Endothelial cell of umbilical vein (primary cell): ENCODE measurements at regions not wholly inside any gene's neighbourhood (a gene's known extent, or its start where the extent isn't known, plus 50 kb on each side); places are given as distances from the start of the nearest gene placed in this dataset.

Experiments used
- BruUV-seq: library from RNA; stranded (reverse); fragments of 400-500 nt; replicated peaks from 2 replicates; lab custom pipeline; 2021; lab: Mats Ljungman, UMichigan
- CTCF ChIA-PET: fragments of 300-600, 350-600 bp; sonication (Branson Sonifier 250); formaldehyde crosslinking; loops from one replicate; lab custom pipeline; 2021; ENCODE audit warnings: antibody characterized with exemption, inconsistent platforms; lab: Charles Lee
- POLR2A ChIA-PET: fragments of 300-600, 350-600 bp; sonication (Branson Sonifier 250); formaldehyde crosslinking; loops from one replicate; lab custom pipeline; 2021; ENCODE audit warnings: antibody characterized with exemption, inconsistent platforms; lab: Charles Lee
- DNase-seq: peaks from one replicate; pipeline ENCODE4 v3.0.0-alpha.2; 2011; ENCODE audit warnings: low read depth, low spot score
- FAIRE-seq: peaks from 2 replicates; lab custom pipeline; 2011; peaks lifted over from hg19 to GRCh38; lab: Jason Lieb, UNC
- H2AFZ ChIP-seq: 2 replicates; pipeline ENCODE4 v1.6.0; 2012; ENCODE audit warnings: low read depth, low read length, control low read depth, inconsistent platforms
- H3K27ac ChIP-seq: 2 replicates; pipeline ENCODE4 v1.5.1; 2011; ENCODE audit warnings: low read depth, mild to moderate bottlenecking, control low read depth, low read length, moderate library complexity; ENCODE audit not compliant: insufficient read depth
- H3K27me3 ChIP-seq, 2 experiments: 2 replicates each; pipeline versions ENCODE4 v1.6.0 to v1.6.1; 2011; ENCODE audit warnings: low read length in 2 of 2, mixed read lengths in 1 of 2; ENCODE audit not compliant: control insufficient read depth in 2 of 2, insufficient read depth in 2 of 2
- H3K36me3 ChIP-seq, 2 experiments: 2 replicates in 1 of 2; 3 replicates in 1 of 2; pipeline ENCODE4 v1.5.1; 2011; ENCODE audit warnings: low read length in 2 of 2, mild to moderate bottlenecking in 1 of 2, moderate library complexity in 1 of 2; ENCODE audit not compliant: control insufficient read depth in 2 of 2, insufficient read depth in 2 of 2; ENCODE audit errors: extremely low read depth in 1 of 2
- H3K4me1 ChIP-seq: 3 replicates; pipeline ENCODE4 v1.5.1; 2011; ENCODE audit warnings: mild to moderate bottlenecking, low read length; ENCODE audit not compliant: control insufficient read depth, insufficient read depth; ENCODE audit errors: extremely low read depth
- H3K4me2 ChIP-seq: 2 replicates; pipeline ENCODE4 v1.6.1; 2011; ENCODE audit warnings: low read length, control low read depth, mixed read lengths; ENCODE audit not compliant: insufficient read depth
- H3K4me3 ChIP-seq, 3 experiments: fragments of 200-600 bp in 1 of 3; sonication (generic), shearing (Covaris generic) in 1 of 3; replicated peaks in 1 of 3; 2 replicates each; pipeline ENCODE4 v1.5.1; 2011 to 2016; ENCODE audit warnings: control low read depth in 3 of 3, low read length in 3 of 3, mild to moderate bottlenecking in 2 of 3, inconsistent platforms in 1 of 3, low read depth in 1 of 3, moderate library complexity in 1 of 3; ENCODE audit not compliant: insufficient read depth in 1 of 3
- H3K79me2 ChIP-seq: 2 replicates; pipeline ENCODE4 v1.6.0; 2012; ENCODE audit warnings: low read length, inconsistent platforms; ENCODE audit not compliant: control insufficient read depth, insufficient read depth
- H3K9ac ChIP-seq: replicated peaks from 2 replicates; pipeline ENCODE3; 2011; ENCODE audit warnings: low read length, control low read depth; ENCODE audit not compliant: insufficient read depth; ENCODE audit errors: extremely low read depth
- H3K9me1 ChIP-seq: replicated peaks from 3 replicates; pipeline ENCODE4 v1.6.0; 2011; ENCODE audit warnings: mild to moderate bottlenecking, low read length; ENCODE audit not compliant: control insufficient read depth, insufficient read depth; ENCODE audit errors: extremely low read depth
- H3K9me3 ChIP-seq: replicated peaks from 2 replicates; pipeline ENCODE4 v1.5.1; 2012; ENCODE audit warnings: low read length, inconsistent platforms; ENCODE audit not compliant: control insufficient read depth, insufficient read depth
- H4K20me1 ChIP-seq: replicated peaks from 2 replicates; pipeline ENCODE3; 2011; ENCODE audit warnings: mild to moderate bottlenecking, low read length; ENCODE audit not compliant: control insufficient read depth, insufficient read depth; ENCODE audit errors: extremely low read depth
- EZH2 ChIP-seq: IDR thresholded peaks from 2 replicates; pipeline ENCODE4 v1.6.1; 2012; ENCODE audit warnings: borderline replicate concordance, low read depth, mild to moderate bottlenecking, moderate library complexity, low read length, inconsistent platforms; ENCODE audit not compliant: severe bottlenecking
- FOS ChIP-seq: IDR thresholded peaks from 2 replicates; pipeline ENCODE4 v1.6.1; 2011; ENCODE audit warnings: mild to moderate bottlenecking, low read length, moderate library complexity, borderline replicate concordance; ENCODE audit not compliant: insufficient read depth
- GATA2 ChIP-seq: IDR thresholded peaks from 2 replicates; pipeline ENCODE4 v1.7.0; 2011; ENCODE audit warnings: low read depth, mild to moderate bottlenecking, moderate library complexity, mixed read lengths, low read length; ENCODE audit not compliant: insufficient read length, insufficient read depth
- JUN ChIP-seq: IDR thresholded peaks from 2 replicates; pipeline ENCODE4 v1.6.1; 2011; ENCODE audit warnings: borderline replicate concordance, low read depth; ENCODE audit not compliant: insufficient read length, insufficient read depth
- MYC ChIP-seq: IDR thresholded peaks from one replicate; pipeline ENCODE4 v1.6.1; 2011; ENCODE audit warnings: mild to moderate bottlenecking, low read depth, low read length
- POLR2A ChIP-seq: IDR thresholded peaks from 2 replicates; pipeline ENCODE4 v1.6.1; 2012; ENCODE audit warnings: low read depth, mild to moderate bottlenecking, control low read depth, low read length
- POLR2AphosphoS5 ChIP-seq: IDR thresholded peaks from 2 replicates; pipeline ENCODE4 v1.6.1; 2012; ENCODE audit warnings: low read depth, mild to moderate bottlenecking, control low read depth, low read length, moderate library complexity; ENCODE audit not compliant: insufficient read depth
- dilution Hi-C: fragments of 300-500 bp; cut with MboI; formaldehyde crosslinking; loops from one replicate; pipeline ENCODE4 v1.15.0; 2019; ENCODE audit warnings: low sequenced_read_pairs; ENCODE audit not compliant: extremely low pct_ligation_motif_present
- intact Hi-C: fragments of 100-400 bp; cut with micrococcal nuclease; formaldehyde crosslinking; loops from one replicate; pipeline ENCODE4 v1.10.0; 2022
- TF ChIP-seq, protein P1 (sequence below): IDR thresholded peaks from 2 replicates; pipeline ENCODE4 v1.6.1; 2011; ENCODE audit not compliant: insufficient read depth, insufficient read length
- TF ChIP-seq, protein P2 (sequence below), 2 donors: IDR thresholded peaks; 1 replicate in 1 of 2; 2 replicates in 1 of 2; pipeline ENCODE4 v1.5.1; 2011; ENCODE audit warnings: low read length in 2 of 2, mild to moderate bottlenecking in 2 of 2, moderate library complexity in 2 of 2, control low read depth in 1 of 2, inconsistent platforms in 1 of 2, low read depth in 1 of 2; ENCODE audit not compliant: insufficient read depth in 1 of 2; ENCODE audit errors: extremely low read depth in 1 of 2

DNA sequence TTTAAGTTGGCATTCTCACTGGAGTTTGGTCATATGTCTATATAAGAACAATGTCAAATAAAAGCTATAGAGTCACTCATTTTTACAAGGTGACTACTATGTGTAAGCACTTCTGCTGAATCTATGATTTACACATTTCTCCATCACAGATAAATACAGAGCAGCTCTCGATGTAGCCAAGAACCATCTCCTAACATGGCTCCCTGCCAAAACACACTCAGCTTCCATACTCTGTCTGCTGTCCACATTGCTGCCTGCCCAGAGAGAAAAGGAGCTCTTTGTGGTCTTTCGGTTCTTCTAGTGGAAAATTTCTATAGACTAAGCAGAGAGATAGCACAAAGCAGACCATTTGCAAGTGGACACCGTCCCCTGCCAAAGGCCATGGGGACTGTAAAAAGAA is 190.9 kb upstream of the KLF12 start:
- dilution Hi-C loops, result no loop called here
- Histone ChIP-seq H3K9ac (no peak overlapping the region), H2AFZ (no peak overlapping the region), H3K79me2 (no peaks in the 10 kb centered on the region), H3K4me3 (no peak overlapping the region), H3K36me3 (no peaks in the 10 kb centered on the region), H4K20me1 (no peaks in the 10 kb centered on the region), H3K27me3 (no peaks in the 10 kb centered on the region), H3K9me1 (peaks cover 2% of the 10 kb centered on the region), H3K27ac (no peak overlapping the region), H3K9me3 (no peaks in the 10 kb centered on the region), H3K4me1 (no peaks in the 10 kb centered on the region), H3K4me2 (no peak overlapping the region)
- ChIA-PET POLR2A (no interaction called here), CTCF (interaction anchor here (0.6 to 1.7 kb wide), 3 partner anchors 12 to 895 kb away, joined by 3 to 5 read pairs (median 4); no protein-coding TSS in a partner anchor)
- FAIRE-seq (no peak), DNase-seq (peak; percentile 59)
- TF ChIP-seq FOS, result no peak
- no peak for TF ChIP-seq EZH2
- TF ChIP-seq JUN, result no peak
- no peak for TF ChIP-seq POLR2AphosphoS5
- TF ChIP-seq, protein P1, sequence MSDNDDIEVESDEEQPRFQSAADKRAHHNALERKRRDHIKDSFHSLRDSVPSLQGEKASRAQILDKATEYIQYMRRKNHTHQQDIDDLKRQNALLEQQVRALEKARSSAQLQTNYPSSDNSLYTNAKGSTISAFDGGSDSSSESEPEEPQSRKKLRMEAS, result no peak
- TF ChIP-seq, protein P2, sequence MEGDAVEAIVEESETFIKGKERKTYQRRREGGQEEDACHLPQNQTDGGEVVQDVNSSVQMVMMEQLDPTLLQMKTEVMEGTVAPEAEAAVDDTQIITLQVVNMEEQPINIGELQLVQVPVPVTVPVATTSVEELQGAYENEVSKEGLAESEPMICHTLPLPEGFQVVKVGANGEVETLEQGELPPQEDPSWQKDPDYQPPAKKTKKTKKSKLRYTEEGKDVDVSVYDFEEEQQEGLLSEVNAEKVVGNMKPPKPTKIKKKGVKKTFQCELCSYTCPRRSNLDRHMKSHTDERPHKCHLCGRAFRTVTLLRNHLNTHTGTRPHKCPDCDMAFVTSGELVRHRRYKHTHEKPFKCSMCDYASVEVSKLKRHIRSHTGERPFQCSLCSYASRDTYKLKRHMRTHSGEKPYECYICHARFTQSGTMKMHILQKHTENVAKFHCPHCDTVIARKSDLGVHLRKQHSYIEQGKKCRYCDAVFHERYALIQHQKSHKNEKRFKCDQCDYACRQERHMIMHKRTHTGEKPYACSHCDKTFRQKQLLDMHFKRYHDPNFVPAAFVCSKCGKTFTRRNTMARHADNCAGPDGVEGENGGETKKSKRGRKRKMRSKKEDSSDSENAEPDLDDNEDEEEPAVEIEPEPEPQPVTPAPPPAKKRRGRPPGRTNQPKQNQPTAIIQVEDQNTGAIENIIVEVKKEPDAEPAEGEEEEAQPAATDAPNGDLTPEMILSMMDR (IDR thresholded peaks at IDR 0.05; ENCODE audit: extremely low read depth in 1 of 2, insufficient read depth in 1 of 2, low read depth in 1 of 2, low read length in 2 of 2), result no peak
- no peak for TF ChIP-seq GATA2
- TF ChIP-seq POLR2A, result no peak
- TF ChIP-seq MYC, result no peak
- BruUV-seq, result no TSS peak
- intact Hi-C loops, result no loop called here
